ENCODE measurements at regions not wholly inside any gene's neighbourhood (a gene's known extent, or its start where the extent isn't known, plus 50 kb on each side); places are given as distances from the start of the nearest gene placed in this dataset.

- TF ChIP-seq POLR2A (IDR thresholded peaks at IDR 0.05; ENCODE audit: low read length) = no peak
- no peak for TF ChIP-seq GATA1 (IDR thresholded peaks at IDR 0.05; ENCODE audit: low read depth, low read length)
Observed at GRCh38 chr12:38155020-38155395, 161.6 kb upstream of the ALG10B start.

Measured in erythroblast (primary cell).